Psoas muscle (tissue), 7 donors: ENCODE measurements at regions not wholly inside any gene's neighbourhood (a gene's known extent, or its start where the extent isn't known, plus 50 kb on each side); places are given as distances from the start of the nearest gene placed in this dataset.

ENCODE experiments used
- ATAC-seq, 4 donors: fragments of 200-7000 bp; cut with Tn5 transposase; one replicate each; pipeline ENCODE4 v1.9.1; 2020; ENCODE audit warnings: moderate library complexity in 3 of 4, mild to moderate bottlenecking in 2 of 4
- DNase-seq, 2 donors: peaks; one replicate each; pipeline ENCODE4 v3.0.0-alpha.2; 2020
- H3K27ac ChIP-seq: fragments of 200-600 bp; one replicate; pipeline ENCODE4 v1.8.0; 2022
- H3K27me3 ChIP-seq, 3 donors: fragments of 200-600 bp in 1 of 3; one replicate each; pipeline versions ENCODE4 v1.6.1 to v1.8.0; 2013 to 2022; ENCODE audit warnings: low read length in 2 of 3, mild to moderate bottlenecking in 2 of 3, moderate library complexity in 1 of 3; ENCODE audit not compliant: insufficient read depth in 3 of 3
- H3K36me3 ChIP-seq, 2 donors: fragments of 200-600 bp in 1 of 2; one replicate each; pipeline versions ENCODE4 v1.6.1 to v1.8.0; 2013 to 2022; ENCODE audit warnings: low read depth in 1 of 2, mild to moderate bottlenecking in 1 of 2, moderate library complexity in 1 of 2; ENCODE audit not compliant: insufficient read depth in 1 of 2
- H3K4me1 ChIP-seq: fragments of 200-600 bp; one replicate; pipeline ENCODE4 v1.8.0; 2022
- H3K4me3 ChIP-seq: fragments of 200-600 bp; one replicate; pipeline ENCODE4 v1.8.0; 2022; ENCODE audit warnings: mild to moderate bottlenecking
- H3K9me3 ChIP-seq: fragments of 200-600 bp; one replicate; pipeline ENCODE4 v1.8.0; 2022
- CTCF ChIP-seq: fragments of 200-600 bp; IDR thresholded peaks from one replicate; pipeline ENCODE4 v1.8.0; 2022; ENCODE audit warnings: antibody characterized with exemption
- WGBS, 3 donors: extraction: QIAGEN DNeasy Blood & Tissue Kit; methylation state at CpG; one replicate each; pipeline versions ENCODE4 v1.1.6 to v1.1.7; 2013; 5-methylcytosine and 5-hydroxymethylcytosine counted together
- intact Hi-C, 2 donors: fragments of 100-400 bp; cut with DNase I; formaldehyde crosslinking; loops; one replicate each; pipeline versions ENCODE4 v1.11.0 to v1.14.2; 2022
- donor health status: healthy with polysubstance abuse.
- donor health status: DM: no; HTN: no; CAD: no; lungs with moderate emphysema.
- donor health status: Bipolar disorder and iron deficiency.
- donor health status: healthy.
- donor health status: DM: yes; HTN: yes; CAD: no.
- donor health status: DM: no; HTN: no; CAD: no.
- donor health status: DM: yes; HTN: yes; CAD: no.

GRCh38 chr12:75716291-75717025, 205.0 kb upstream of the KRR1 start:
- 64 to 74% (median 70%) methylated on average over 5 of the region's 5 CpGs for WGBS, 3 donors
- peaks cover 12% of the 10 kb centered on the region for H3K4me1 ChIP-seq
- H3K27ac ChIP-seq, result no peak overlapping the region
- no peaks in the 10 kb centered on the region for H3K36me3 ChIP-seq
- H3K4me3 ChIP-seq, result no peak overlapping the region
- ATAC-seq (no peak), DNase-seq (no peak)
- H3K9me3 ChIP-seq, result no peaks in the 10 kb centered on the region
- intact Hi-C loops, result no loop called here
- TF ChIP-seq CTCF, result no peak
- no peaks in the 10 kb centered on the region for H3K27me3 ChIP-seq

GRCh38 chr12:75715682-75716081, 204.3 kb upstream of the KRR1 start:
- 88 to 96% (median 93%) methylated on average over 6 of the region's 6 CpGs for WGBS, 3 donors

GRCh38 chr12:75715323-75715644, 203.9 kb upstream of the KRR1 start:
- intact Hi-C loops, result no loop called here
- no peaks in the 10 kb centered on the region for H3K27me3 ChIP-seq
- WGBS, 3 donors, result 72 to 79% (median 73%) methylated on average over 4 of the region's 4 CpGs
- H3K27ac ChIP-seq, result no peak overlapping the region
- H3K4me1 ChIP-seq, result peaks cover 4% of the 10 kb centered on the region
- no peak overlapping the region for H3K4me3 ChIP-seq
- H3K36me3 ChIP-seq, result no peaks in the 10 kb centered on the region
- ATAC-seq (no peak), DNase-seq (no peak)
- no peak for TF ChIP-seq CTCF
- H3K9me3 ChIP-seq, result no peaks in the 10 kb centered on the region

More at GRCh38 chr12:75715682-75716081, 204.3 kb upstream of the KRR1 start:
- intact Hi-C loops, result no loop called here
- H3K4me3 ChIP-seq, result no peak overlapping the region
- TF ChIP-seq CTCF, result no peak
- H3K36me3 ChIP-seq, result no peaks in the 10 kb centered on the region
- H3K9me3 ChIP-seq, result no peaks in the 10 kb centered on the region
- H3K27me3 ChIP-seq, result no peaks in the 10 kb centered on the region
- H3K27ac ChIP-seq, result no peak overlapping the region
- DNase-seq, result no peak
- no peak for ATAC-seq
- H3K4me1 ChIP-seq, result peaks cover 6% of the 10 kb centered on the region

GRCh38 chr12:75714462-75715322, 203.3 kb upstream of the KRR1 start:
- H3K4me3 ChIP-seq, result no peak overlapping the region
- no peak for DNase-seq
- no peak overlapping the region for H3K27ac ChIP-seq
- ATAC-seq, result no peak
- TF ChIP-seq CTCF, result no peak
- H3K4me1 ChIP-seq, result peaks cover 4% of the 10 kb centered on the region
- 73 to 84% (median 82%) methylated on average over 2 of the region's 2 CpGs for WGBS, 3 donors
- H3K27me3 ChIP-seq, result no peaks in the 10 kb centered on the region
- H3K9me3 ChIP-seq, result no peaks in the 10 kb centered on the region
- no peaks in the 10 kb centered on the region for H3K36me3 ChIP-seq
- intact Hi-C loops, result no loop called here
